DMS79 (cell line): ENCODE measurements at regions not wholly inside any gene's neighbourhood (a gene's known extent, or its start where the extent isn't known, plus 50 kb on each side); places are given as distances from the start of the nearest gene placed in this dataset.

Experiments
- DNase-seq: peaks from one replicate; lab custom pipeline; 2025; lab: John Stamatoyannopoulos, UW

DNA sequence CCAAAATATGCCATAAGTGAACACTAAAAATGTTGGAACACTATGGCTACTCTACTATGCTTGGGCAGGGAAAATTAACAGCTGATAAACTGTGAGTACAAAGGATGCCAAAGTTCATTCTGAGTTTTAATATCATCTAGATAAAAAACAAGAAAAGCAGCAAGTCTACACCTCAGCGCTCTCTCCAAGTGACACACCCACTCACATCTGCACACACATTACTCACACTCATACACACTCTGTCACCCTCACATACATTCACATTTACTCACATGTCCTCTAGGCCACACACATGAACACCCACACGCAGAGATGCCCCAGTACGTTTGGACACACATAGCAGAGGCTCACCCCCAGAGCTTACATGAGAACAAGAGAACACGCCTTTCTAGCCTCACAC lies 87.3 kb upstream of the RAB4A start:
- no peak for DNase-seq

DNA sequence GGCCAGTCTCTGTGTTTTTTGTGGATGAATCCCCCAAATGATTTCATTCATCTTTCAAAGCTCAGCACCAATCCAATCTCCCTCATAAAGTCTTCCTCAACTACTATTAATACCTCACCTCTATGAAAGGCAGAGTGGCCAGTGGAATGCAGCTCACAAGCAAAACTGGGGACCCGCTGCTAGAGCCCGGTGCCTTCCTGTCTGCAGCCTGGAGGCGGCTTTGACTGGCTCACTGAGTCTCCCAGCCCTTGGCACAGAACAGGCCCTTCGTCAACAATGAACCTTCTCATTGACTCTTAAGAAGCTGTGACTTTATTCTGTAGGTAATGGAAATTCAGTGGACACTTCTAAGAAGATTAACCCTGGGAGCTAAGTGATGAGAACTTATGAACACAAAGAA lies 86.8 kb upstream of the RAB4A start:
- DNase-seq = peak; percentile 34

DNA sequence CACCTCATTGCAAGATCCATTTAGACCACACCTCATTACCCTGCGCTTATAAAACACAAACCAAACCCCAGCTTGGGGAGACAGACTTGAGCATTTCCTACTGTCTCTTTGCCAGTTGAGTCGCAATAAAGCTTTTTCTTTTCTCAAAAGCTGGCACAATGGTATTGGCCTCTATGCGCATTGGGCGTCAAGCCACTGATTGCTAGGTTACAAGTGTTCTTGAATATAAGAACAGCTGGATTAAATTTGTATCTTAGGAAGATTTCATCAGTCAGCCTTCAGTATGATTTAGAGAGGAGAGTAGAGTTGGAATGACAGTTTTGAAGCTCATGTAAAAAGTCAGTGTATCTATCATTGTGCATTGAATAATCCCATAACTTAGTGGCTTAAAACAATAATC lies 84.9 kb upstream of the RAB4A start:
- no peak for DNase-seq

DNA sequence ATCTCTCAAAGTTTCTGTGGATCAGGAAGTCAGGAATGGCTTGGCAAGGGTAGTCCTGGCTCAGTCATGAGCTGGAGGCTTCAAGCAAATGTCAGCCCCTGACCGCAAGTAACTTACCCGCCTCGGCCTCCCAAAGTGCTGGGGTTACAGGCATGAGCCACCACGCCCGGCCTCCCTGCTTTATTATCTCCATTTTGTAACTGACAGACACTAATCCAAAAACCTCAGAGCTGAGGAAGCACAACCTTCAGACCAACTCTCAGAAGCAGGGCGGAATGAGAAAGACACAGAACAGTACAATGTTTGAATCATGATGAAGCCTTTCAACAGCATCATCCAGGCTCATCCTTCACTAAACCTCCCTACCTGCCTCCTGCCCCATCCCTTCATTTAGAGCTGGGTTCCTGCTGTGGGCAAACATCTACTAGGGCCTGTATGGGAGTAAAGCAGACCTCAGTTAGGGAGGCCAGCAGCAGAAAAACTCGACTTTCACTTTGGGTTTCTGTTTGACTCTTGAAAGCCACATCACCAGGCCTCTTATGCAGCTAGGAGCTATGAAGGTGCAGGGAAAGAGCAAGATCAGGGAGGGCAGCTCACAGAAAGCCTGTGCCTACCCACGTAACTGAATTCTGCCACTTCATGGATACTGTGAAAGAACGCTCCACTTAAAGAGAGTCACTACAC lies 84.4 kb upstream of the RAB4A start:
- DNase-seq = no peak

DNA sequence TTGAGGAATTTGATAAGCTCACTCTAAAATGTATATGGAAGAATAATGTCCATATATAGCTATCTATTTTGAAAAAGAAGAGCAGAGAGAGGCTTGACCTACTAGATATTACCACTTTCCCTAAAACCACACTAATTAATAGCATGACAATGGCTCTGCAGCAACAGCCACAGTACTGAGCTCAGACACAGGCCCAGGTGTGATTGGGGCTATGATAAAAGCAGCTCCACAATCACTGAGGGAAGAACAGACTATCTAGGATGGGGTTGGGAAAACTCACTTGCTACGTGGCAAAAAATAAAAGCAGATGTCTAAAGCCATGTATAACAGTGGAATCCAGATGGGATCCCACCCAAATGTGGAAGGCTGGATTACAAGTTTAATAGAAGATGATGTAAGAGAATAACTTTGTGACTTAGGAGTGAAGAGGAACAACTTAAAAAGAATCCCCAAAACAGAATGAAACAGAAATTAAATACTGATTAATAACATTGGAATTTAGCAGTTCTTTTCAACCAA lies 80.8 kb upstream of the RAB4A start:
- no peak for DNase-seq

DNA sequence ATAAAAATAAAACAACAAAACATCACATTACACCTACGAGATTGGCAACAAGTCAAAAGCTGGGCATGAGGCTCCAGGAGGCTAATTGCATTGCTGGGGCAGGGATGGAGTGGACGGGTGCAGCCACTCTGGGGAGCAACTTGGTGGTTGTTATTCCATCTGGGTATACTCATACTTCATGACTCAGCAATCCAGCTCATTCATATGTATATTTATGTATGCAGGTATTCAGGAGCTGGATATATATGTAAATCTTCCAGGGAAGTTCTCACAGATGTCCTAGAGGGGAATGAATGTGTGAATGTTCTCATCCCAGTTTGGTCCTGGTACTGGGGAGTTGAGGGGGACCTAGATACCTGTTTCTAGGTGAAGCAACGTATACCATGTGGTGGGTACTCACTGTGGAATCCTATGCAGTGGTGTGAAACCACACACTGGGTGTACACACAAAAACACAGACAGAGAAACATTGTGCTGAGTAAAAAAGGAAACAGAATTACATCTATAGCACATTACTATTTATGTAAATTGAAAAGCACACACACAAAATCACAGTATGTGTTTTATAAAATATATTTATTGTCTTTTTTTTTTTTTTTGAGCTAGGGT lies 79.7 kb upstream of the RAB4A start:
- DNase-seq = no peak

DNA sequence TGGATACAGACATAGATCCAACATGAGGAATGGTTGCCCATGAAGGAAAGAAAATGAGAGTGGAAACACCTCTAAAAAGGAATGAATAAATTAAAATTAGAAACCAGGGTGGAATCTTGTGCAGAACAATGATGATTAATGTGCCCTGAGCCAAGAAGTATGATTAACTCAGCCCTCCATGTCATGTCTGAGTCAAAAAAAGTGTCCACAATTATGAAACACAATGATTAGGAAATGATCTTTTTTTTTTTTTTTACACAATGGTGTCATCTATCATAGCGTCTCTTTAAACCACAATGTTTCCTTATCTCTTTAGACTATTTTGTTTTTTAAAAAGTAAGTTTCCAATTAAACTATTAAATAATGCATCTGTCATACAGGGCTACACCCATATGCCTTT lies 78.9 kb upstream of the RAB4A start:
- DNase-seq = no peak

DNA sequence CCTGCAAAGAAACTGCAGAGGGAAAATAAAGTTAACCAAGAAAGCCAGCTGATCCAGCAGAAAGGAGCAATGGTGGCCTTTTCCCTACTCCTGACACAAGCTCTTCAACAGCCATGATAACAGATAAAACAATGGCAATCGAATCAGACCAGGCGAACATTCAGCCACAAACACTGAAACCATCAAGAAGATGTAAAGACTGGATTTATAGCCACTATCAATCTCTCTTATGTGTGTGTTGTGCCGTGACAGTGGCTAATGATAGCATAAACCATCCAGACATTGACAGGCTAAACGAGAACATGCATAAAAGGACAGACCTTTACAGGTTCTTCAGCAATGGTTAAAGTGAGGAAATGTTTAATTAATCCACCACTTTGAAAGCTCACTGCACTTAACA lies 78.1 kb upstream of the RAB4A start:
- no peak for DNase-seq

DNA sequence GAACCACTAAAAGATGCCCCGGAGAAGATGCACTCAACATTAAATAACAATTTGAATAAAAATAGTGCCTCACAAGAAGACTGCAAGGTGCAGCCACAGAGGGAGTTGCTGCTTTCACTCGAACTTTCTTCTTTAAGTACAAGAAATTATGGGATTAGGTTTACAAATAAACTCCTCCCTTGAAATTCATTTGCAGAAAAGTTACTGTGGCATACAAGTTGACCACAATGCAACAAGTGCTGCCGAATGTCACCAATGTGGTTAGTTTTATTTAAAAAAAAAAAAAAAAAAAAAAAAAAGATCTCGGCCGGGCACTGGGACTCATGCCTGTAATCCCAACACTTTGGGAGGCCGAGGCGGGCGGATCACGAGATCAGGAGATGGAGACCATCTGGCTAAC lies 76.8 kb upstream of the RAB4A start:
- no peak for DNase-seq

DNA sequence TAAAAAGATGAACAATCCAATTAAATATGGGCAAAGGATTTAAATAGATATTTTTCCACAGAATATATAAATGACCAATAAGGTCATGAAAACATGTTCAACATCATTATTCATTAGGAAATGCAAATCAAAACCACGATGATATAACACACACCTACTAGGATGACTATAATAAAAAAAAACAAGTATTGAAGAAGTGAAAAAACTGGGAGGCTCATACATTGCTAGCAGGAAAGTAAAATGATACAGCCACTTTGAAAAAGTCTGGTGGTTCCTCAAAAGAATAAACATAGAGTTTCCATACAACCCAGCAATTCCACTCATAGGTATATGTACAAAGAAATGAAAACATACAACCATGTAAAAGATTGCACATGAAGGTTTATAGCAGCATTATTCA lies 75.7 kb upstream of the RAB4A start:
- no peak for DNase-seq

DNA sequence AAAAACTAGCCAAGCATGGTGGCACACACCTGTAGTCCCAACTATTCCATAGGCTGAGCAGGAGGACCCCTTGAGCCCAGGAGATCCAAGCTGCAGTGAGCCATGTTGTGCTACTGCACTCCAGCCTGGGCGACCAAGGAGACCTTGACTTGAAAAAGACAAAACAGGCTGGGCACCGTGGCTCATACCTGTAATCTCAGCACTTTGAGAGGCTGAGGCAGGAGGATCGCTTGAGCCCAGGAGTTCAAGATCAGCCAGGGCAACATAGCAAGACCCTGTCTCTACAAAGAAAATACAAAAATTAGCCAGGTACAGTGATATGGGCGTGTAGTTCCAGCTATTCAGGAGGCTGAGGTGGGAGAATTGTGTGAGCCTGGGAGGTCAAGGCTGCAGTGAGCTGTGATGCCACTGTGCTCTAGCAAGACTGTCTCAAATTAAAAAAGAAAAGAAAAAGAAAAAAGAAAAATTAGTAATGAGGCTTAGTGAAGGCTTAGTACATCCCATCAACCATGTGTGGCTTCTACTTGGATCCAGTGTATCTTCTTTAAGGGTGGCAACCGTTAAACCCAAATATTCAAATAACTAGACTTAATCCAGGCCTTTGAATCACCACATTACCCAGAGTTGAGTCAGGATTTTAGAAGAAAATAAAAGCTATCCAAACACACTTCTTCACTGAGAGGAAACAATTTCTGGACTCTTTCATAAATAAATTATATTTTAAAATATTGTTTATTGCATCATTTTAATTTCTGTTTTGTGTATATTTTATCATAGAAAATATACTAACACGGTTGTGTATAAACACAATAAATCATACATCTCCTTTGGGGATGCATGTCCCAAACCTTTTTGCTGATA lies 74.3 kb upstream of the RAB4A start:
- DNase-seq = no peak

DNA sequence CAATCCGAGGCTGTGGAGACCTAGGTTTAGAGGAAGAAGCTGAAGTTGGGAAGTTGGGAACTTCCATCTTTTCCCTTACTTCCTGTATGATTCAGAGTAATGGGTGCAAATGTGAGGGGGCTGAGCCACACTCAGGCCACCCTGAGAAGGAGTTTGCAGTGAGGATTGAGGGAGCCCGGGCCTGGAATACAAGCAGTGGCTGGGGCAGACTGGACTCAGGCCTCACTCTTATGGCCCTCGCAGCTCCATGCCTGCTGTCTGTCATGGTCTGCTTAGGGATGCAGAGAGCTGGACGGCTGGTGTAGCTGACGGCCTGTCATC lies 73.7 kb upstream of the RAB4A start:
- no peak for DNase-seq

DNA sequence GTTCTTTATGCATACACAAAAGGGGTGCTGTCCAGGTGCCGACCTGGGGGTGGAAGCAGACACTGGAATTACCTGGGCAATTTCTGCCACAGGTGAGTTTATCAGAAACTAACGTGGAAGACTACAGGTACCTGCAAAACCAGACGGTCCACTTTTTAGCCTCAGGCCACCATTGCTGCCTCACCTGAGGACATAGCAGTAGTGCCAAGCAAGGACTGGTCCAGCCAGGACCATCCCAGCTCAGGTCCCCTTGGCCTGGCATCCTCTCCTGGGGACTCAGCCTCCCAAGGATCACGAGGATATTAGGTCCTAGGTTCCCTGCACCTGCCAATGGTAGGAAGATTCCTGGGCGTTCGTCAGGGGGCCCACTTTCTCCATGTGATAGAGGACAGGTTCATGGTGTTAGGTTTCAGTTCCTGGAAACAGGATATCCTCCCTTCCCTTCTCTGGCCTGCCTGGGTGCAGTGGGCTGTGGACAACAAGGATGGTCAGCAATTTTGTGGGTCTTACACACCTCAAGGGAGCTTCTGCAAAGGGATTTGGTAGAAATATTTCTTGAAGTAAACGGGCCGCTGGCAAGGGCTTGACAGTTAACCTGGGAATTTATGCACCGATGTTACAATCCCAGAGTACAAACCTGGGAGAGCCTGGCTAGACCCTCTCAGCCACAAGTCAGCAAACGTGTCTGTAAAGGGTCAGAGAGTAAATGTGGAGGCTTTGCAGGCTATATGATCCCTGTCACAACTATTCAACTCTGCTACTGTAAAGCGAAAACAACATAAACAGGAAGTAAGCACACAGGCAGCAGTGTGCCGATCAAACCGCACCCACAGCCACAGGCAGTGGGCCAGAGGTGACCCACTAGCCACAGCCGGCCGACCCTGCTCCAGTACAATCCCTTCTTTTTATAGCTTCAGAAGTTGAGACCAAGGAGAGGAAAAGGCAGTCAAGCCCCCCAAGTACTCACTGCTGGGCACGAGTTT lies 71.4 kb upstream of the RAB4A start:
- DNase-seq = no peak

DNA sequence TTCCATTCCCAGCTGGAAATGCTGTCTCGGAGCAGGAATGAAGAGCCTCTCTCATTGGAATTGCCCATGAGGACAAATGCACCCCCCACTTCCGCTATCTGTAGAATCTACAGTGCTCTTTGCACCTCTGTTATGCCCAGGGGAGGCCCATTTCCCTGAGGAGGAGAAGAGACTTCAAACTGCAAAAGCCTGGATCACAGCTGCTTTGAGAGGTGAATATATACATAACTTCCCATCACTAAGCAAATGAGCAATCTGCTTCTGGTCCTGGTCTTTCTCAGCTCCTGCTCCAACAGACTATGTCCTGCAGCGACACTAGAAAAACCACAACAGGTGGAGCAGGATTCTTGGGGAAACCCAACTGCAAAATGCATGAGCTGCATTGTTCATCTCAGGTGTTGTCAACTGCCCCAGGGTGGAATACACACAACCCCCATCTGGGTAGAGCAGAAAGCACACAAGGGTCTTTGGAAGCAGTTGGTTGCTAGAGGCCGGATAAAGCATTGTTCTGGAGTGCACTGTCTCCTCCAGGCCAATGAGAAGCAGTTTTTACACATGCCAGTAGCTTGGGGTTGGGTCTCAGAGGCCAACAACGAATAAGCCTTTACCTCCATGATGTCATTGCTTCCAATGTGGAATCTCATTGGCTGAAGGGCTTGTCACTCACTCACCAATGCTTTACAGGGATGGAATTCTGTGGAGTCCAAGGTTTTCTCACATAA lies 67.7 kb upstream of the RAB4A start:
- peak; percentile 36 for DNase-seq

DNA sequence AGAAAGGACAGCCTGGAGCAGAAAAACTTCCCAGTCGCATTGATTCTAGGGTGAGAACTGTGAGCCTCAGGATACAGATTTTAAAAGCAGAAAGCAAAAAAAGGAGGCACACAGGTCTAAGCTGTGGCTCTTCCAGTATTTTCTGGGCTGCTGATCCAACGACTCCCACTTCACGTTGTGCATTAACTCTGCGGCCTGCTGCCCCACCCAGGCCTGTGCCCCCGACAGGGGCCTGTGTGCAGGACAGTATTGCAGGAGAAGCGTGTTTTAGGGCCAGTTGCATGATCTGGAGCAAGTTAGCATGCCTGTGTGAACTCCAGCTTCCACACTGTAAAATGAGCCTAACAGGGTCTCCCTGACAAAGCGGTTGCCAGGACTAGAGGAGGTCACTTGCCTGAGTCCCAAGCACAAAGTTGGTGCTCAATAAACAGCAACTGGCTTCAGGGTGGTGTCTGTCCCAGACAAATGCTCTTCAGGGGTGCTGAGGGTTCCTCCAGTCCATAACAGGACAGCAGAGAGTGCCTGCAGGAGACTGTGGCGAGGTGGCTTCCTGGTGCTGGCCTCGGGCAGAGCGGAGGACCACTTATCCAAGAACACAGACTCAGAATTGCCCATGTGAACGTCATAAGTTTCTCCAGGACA lies 66.8 kb upstream of the RAB4A start:
- DNase-seq = no peak

DNA sequence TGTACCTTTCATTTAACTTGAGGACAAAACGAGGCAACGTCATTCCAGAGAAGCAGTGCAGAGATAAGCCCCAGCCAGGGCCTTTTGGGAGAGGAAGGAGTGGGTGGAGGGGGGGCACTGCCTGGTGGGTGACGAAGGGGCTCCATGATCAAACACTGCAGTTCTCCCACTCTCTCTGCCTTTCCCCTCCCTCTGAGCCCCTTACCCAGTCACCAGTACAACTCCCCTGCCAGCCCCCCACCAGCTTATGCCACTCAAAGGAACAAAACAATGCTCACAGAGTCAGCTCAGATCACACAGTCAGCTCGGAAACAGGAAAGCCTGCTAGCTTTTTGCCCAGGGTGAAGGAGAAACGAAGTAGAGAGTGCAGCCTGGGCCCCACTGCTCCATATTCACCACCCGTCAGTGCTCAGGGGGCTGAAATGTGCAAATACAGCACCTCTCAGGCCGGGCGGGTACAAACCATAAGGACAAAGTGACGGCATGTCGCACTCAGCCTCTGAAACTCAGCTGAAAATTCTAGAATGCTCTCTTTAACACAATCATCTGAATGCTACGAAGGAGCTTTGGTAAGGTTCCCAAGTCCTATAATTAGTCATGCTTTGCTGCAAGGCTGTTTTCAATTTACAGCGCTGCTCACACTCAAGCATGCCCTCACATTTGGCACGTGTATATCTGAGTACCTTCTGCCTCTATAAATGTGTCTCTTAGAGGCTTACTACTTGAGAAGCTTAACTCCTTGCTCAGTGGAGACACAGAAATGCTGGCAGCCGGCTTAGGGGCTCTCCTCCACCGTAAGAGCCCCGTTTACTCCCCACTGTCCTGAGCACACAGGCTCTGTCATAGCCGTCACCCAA lies 65.8 kb upstream of the RAB4A start:
- DNase-seq = peak; percentile 92

DNA sequence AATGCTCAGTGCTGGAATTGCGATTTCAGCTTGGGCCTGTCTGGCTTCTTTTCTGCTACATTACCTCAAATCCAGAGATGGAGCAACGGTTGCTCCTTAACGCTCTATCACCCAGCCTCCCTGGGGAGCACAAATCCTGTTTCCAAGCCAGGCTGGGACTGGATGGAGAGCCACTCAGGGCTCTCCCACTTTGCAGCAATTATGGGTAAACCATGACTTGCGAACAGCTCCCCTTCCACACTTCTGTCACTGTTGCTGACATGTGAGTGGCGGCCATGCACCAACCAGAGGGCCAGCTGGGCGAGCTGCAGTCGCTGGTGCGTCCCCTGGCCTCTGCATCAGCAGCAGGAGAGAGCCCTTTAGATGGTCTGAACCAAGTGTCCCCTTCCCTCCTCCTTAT lies 65.1 kb upstream of the RAB4A start:
- DNase-seq = peak; percentile 87

DNA sequence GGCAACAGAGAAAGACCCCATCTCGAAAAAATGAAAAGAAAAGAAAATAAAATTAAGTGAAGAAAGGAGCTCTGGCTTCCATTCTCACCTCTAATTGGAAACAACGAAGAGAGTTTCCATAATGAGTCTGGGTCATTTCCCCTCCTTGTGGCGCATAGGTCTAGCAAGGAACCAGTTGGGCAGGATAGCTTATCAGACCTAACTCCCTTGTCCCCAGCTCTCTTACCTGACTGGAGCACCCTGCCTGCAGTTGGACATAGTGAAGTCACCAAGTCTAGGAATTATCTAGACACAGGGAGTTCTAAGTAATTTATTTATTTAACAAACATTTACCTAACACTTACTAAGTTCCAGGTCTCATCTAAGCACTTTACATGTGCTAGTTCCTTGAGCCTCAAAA lies 63.0 kb upstream of the RAB4A start:
- no peak for DNase-seq

DNA sequence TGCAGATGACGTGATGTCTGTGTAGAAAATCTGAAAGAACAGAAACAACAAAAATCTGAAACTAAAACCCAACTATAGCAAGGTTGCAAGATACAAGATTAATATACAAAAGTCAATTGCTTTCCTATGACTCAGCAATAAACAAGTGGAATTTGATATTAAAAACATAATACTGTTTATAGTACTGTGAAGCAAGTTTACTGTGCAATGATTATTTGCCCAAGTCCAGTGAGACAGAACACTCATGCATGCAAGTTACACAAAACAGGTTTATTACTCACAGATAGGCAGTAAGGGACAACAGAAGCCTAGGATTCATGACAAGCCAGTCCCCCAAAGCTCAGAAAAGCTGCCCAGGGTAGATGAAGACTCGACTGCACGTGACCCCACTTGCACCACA lies 62.4 kb upstream of the RAB4A start:
- no peak for DNase-seq

DNA sequence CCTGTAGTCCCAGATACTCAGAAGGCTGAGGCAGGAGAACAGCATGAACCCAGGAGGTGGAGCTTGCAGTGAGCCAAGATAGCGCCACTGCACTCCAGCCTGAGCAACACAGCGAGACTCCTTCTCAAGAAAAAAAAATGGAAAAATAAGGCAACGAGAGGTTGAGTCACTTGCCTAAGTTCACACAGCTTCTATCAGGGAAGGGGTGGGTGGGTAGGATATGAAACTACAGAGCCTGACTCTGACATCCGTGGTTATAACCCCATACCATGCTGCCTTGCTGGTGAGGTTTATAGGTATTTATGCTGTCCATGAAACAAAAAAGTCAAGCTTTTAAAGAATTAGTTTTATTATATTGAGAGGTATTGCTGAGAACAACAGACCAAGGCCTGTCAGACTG lies 61.5 kb upstream of the RAB4A start:
- no peak for DNase-seq
